ENCODE measurements at regions not wholly inside any gene's neighbourhood (a gene's known extent, or its start where the extent isn't known, plus 50 kb on each side); places are given as distances from the start of the nearest gene placed in this dataset.
"Not testable (repeated sequence)": the region's sequence is repeated elsewhere in the genome, so short reads cannot be mapped to it uniquely, and the experiment has no call there.

DNA sequence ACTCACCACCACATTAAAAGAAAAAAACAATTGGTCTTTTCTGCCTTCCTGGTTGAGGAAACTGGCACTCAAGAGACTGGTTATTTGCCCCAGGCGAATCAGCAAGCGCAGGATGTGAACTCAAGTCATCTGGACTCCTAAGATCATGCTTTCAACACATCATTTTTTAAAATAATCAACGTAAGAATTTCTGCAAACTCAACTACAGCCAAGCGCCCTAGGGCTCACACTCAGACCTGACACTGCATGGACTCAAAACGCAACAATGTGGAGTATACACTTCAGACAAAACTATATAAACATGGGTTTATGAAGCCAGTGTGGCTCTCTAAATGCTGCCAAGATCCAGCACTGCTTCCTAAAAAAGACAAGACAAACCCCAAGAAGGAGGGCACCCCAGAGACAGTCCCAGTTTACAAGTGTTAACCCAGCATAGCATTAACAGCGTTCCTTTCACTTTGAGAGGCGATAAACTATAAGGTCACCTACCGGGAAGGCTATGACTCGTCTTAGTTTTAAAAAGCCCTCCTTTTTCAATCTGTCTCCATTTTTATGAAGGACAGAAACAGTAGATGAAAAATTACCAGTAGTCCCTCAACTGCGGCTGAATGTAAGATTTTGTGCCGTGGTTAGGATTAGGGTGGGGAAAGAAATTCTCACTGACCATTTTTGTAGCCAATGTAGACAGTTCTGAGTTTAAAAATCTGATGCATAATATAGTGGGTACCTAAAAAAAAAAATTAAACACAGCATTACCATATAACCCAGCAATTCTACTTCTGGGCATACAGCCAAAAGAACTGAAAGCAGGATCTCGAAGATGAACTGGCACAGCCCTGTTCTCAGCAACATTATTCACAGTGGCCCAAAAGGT lies 54.8 kb downstream of the SIPA1L2 start:
- TF ChIP-seq, protein P1, sequence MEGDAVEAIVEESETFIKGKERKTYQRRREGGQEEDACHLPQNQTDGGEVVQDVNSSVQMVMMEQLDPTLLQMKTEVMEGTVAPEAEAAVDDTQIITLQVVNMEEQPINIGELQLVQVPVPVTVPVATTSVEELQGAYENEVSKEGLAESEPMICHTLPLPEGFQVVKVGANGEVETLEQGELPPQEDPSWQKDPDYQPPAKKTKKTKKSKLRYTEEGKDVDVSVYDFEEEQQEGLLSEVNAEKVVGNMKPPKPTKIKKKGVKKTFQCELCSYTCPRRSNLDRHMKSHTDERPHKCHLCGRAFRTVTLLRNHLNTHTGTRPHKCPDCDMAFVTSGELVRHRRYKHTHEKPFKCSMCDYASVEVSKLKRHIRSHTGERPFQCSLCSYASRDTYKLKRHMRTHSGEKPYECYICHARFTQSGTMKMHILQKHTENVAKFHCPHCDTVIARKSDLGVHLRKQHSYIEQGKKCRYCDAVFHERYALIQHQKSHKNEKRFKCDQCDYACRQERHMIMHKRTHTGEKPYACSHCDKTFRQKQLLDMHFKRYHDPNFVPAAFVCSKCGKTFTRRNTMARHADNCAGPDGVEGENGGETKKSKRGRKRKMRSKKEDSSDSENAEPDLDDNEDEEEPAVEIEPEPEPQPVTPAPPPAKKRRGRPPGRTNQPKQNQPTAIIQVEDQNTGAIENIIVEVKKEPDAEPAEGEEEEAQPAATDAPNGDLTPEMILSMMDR (IDR thresholded peaks at IDR 0.05; ENCODE audit: insufficient read depth, missing control alignments): no peak
- FAIRE-seq: peak; percentile 29
- DNase-seq (ENCODE audit: insufficient read length, low spot score): no peak

DNA sequence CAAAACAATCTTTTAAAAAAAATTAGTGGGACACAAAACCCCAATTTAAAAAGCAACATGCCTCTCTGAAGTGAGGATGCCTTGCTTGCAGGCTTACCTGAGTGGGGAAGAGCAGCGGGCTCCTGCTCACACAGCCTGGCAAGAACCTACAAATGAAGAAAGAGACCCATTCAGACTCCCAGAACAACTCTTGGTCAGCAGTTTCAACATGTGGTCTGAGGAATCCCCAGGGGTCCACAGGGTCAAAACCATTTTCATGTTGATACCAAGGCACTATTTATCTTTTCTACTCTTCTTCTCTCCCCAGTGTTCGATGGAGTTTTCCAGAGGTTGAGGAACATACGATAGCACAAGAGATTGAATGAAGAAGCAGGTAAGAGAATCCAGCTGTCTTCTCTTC lies 55.9 kb downstream of the SIPA1L2 start:
- TF ChIP-seq, protein P1 (IDR thresholded peaks at IDR 0.05; ENCODE audit: insufficient read depth, missing control alignments): no peak
- DNase-seq (ENCODE audit: insufficient read length, low spot score) (no peak), FAIRE-seq (no peak)

DNA sequence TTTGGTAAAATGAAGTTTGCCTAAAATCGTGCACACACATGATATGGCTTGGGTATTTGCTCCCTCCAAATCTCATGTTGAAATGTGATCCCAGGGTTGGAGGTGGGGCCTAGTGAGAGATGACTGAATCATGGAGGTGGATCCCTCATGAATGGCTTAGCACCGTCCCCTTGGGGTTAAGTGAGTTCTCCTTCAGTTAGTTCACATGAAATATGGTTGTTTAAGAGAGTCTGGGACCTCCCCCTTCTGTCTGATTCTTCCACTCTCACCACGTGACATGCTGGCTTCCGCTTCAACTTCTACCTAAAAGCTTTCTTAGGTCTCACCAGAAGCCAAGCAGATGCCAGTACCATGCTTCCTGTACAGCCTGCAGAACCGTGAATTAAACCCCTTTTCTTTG lies 58.4 kb downstream of the SIPA1L2 start:
- TF ChIP-seq, protein P1 (IDR thresholded peaks at IDR 0.05; ENCODE audit: insufficient read depth, missing control alignments): no peak
- no peak for FAIRE-seq

DNA sequence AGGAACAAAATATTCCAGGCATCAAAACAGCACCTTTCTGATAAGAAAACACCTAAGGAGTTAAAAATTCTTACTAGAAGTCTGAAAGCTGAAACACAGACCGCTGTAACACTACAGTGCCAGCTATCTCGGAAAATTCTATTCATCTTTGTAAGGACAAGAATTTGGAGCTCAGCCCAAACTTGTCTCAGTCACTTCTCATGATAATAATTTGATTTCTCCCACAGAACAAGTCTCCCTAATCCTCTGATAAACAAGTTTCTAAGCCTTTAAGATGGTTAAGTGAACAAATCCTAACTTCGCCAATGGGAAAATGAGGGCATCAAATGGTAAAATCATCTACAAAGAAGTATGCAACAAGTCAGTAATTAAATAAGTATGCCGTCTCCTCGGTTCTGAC lies 59.9 kb downstream of the SIPA1L2 start:
- TF ChIP-seq, protein P1 (IDR thresholded peaks at IDR 0.05; ENCODE audit: insufficient read depth, missing control alignments): no peak
- FAIRE-seq: peak; percentile 77
- DNase-seq (ENCODE audit: insufficient read length, low spot score): no peak

More for the DNA sequence above, 58.4 kb downstream of the SIPA1L2 start:
- DNase-seq (ENCODE audit: insufficient read length, low spot score): no peak

DNA sequence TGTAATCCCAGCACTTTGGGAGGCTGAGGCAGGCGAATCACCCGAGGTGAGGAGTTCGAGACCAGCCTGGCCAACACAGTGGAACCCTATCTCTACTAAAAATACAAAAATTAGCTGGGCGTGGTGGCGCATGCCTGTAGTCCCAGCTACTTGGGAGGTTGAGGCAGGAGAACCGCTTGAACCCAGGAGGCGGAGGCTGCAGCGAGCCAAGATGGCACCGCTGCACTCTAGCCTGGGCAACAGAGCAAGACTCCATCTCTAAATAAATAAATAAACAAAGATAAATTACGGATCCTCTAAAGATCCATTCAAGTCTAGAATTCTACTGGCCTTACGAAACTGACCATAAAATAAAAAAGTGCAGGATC lies 60.4 kb downstream of the SIPA1L2 start:
- not testable (repeated sequence) for FAIRE-seq; DNase-seq (ENCODE audit: insufficient read length, low spot score)

DNA sequence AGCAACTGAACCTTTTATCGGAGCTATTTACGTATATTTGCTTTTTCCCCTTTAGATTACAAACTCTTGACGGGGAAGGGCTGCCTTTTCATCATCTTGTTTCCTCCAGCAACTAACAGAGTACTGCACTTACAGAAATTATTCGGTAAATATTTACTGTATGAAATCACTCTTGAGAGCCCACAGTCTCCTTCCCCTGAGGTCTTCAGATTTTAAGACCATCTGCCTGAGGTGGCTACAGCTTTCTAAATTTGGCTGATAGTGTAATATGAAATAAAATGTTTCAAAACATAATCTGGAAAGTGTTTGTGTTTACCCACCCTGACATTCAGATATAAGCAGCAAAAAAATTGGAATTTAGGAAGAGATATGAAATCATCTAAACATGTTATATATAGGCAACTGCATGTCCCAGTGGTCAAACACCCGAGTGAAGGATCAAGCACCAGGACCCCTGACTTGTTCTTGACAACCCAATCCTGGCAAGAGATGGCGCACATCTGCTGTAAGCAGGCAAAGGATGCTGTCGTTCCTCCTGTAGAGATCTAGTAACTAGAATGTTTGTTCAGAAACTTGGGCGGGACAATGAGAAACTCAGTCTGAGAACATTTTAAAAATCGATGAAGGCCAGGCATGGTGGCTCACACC lies 60.9 kb downstream of the SIPA1L2 start:
- TF ChIP-seq, protein P1 (IDR thresholded peaks at IDR 0.05; ENCODE audit: insufficient read depth, missing control alignments): no peak
- no peak for DNase-seq (ENCODE audit: insufficient read length, low spot score)
- FAIRE-seq: no peak

DNA sequence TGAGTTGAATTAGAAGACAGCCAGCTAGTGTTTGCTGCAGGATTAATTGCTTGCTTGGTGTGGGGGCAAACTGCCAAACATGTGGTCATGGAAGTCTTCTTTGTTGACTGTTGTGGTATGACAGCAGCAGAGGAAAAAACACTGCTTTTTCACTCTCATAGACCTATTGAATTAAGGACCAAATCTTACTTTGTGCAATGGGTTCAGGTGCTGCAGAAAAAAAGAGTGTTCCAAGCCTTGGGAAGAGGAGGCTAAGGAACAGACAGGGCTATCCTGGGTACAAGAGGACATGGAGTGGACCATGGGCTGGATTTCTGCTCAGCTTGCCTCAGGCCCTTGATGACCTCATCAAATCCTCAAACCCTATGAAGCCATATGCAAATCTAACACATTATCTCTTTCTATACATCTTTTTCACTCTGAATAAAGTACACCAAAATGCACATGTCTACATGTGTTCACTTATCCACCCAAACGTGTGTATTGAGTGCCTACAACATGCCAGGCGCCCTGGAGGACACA lies 61.5 kb downstream of the SIPA1L2 start:
- TF ChIP-seq, protein P1 (IDR thresholded peaks at IDR 0.05; ENCODE audit: insufficient read depth, missing control alignments): no peak

More for the DNA sequence above, 61.5 kb downstream of the SIPA1L2 start:
- no peak for DNase-seq (ENCODE audit: insufficient read length, low spot score)
- no peak for FAIRE-seq

Measured in D721Med (cell line).